ENCODE measurements at regions not wholly inside any gene's neighbourhood (a gene's known extent, or its start where the extent isn't known, plus 50 kb on each side); places are given as distances from the start of the nearest gene placed in this dataset.

DNA sequence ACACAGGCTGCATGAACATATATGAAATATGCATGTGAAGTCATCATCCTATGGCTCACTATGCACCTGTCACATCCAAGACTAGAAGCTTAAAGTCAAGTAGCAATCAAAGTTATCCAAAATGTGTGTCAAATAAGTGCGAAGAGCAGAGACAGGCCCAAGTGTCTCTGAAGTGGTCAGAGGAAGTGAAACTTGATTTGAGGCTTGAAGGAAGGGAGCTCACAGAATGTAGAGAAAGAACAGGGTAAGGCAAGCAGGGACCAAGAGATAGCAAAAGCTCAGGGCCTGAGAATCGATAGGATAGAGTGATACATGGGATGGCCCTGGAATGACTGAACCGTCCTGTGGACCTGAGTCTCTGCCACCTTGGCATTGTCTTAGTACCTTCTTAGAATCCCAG lies 274.3 kb upstream of the TRPC7 start:
- TF ChIP-seq, protein P1, sequence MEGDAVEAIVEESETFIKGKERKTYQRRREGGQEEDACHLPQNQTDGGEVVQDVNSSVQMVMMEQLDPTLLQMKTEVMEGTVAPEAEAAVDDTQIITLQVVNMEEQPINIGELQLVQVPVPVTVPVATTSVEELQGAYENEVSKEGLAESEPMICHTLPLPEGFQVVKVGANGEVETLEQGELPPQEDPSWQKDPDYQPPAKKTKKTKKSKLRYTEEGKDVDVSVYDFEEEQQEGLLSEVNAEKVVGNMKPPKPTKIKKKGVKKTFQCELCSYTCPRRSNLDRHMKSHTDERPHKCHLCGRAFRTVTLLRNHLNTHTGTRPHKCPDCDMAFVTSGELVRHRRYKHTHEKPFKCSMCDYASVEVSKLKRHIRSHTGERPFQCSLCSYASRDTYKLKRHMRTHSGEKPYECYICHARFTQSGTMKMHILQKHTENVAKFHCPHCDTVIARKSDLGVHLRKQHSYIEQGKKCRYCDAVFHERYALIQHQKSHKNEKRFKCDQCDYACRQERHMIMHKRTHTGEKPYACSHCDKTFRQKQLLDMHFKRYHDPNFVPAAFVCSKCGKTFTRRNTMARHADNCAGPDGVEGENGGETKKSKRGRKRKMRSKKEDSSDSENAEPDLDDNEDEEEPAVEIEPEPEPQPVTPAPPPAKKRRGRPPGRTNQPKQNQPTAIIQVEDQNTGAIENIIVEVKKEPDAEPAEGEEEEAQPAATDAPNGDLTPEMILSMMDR (IDR thresholded peaks at IDR 0.05; ENCODE audit: poor library complexity, severe bottlenecking), result no peak
- no peak for TF ChIP-seq MXI1 (conservative IDR thresholded peaks at IDR 0.05; ENCODE audit: poor library complexity, severe bottlenecking)

All from neural cell (in vitro differentiated cells).